IMR-90 (cell line): ENCODE measurements at regions not wholly inside any gene's neighbourhood (a gene's known extent, or its start where the extent isn't known, plus 50 kb on each side); places are given as distances from the start of the nearest gene placed in this dataset.

Experiments
- ATAC-seq: fragments of 200-7000 bp; cut with Tn5 transposase; 2 replicates; pipeline ENCODE4 v1.9.1; 2020; ENCODE audit warnings: low read depth, mild to moderate bottlenecking, moderate library complexity
- BruUV-seq: library from RNA; stranded (reverse); fragments of 400-500 nt; replicated peaks from 2 replicates; lab custom pipeline; 2021; lab: Mats Ljungman, UMichigan
- CTCF ChIA-PET: fragments of 300-600 bp; formaldehyde crosslinking; extraction: SDS; loops from one replicate; lab custom pipeline; 2021; ENCODE audit warnings: antibody characterized with exemption; lab: Yijun Ruan, JAX
- POLR2A ChIA-PET: fragments of 300-600 bp; sonication (Branson Sonifier 250); formaldehyde crosslinking; loops from one replicate; lab custom pipeline; 2022; ENCODE audit warnings: antibody characterized with exemption; ENCODE audit not compliant: unreplicated experiment; lab: Charles Lee
- DNase-seq: peaks from one replicate; pipeline ENCODE4 v3.0.0; 2013
- H2AFZ ChIP-seq: replicated peaks from 2 replicates; pipeline ENCODE3; 2013; ENCODE audit warnings: low read length, mild to moderate bottlenecking; ENCODE audit not compliant: poor library complexity
- H2AK5ac ChIP-seq: 2 replicates; pipeline ENCODE4 v1.6.1; 2013; ENCODE audit warnings: low read depth, low read length, inconsistent platforms
- H2AK9ac ChIP-seq: replicated peaks from 2 replicates; pipeline ENCODE3; 2013; ENCODE audit warnings: mild to moderate bottlenecking, low read depth, low read length, moderate library complexity; ENCODE audit not compliant: poor library complexity
- H2BK120ac ChIP-seq: 2 replicates; pipeline ENCODE4 v1.6.1; 2013; ENCODE audit warnings: low read depth, low read length, inconsistent platforms
- H2BK15ac ChIP-seq: 3 replicates; pipeline ENCODE4 v1.6.1; 2013; ENCODE audit warnings: low read depth, low read length, inconsistent platforms
- H2BK20ac ChIP-seq: 2 replicates; pipeline ENCODE4 v1.6.1; 2013; ENCODE audit warnings: low read depth, mild to moderate bottlenecking, inconsistent platforms, low read length, moderate library complexity
- H2BK5ac ChIP-seq: 2 replicates; pipeline ENCODE4 v1.6.1; 2013; ENCODE audit warnings: mild to moderate bottlenecking, low read depth, low read length, inconsistent platforms; ENCODE audit not compliant: poor library complexity, severe bottlenecking
- H3K14ac ChIP-seq: replicated peaks from 2 replicates; pipeline ENCODE4 v1.6.1; 2013; ENCODE audit warnings: low read depth, low read length, inconsistent platforms
- H3K18ac ChIP-seq: 2 replicates; pipeline ENCODE4 v1.6.1; 2013; ENCODE audit warnings: low read depth, low read length, control low read depth
- H3K23ac ChIP-seq: 2 replicates; pipeline ENCODE4 v1.6.1; 2013; ENCODE audit warnings: low read depth, low read length, inconsistent platforms
- H3K27ac ChIP-seq: 2 replicates; pipeline ENCODE4 v1.5.1; 2013; ENCODE audit warnings: mild to moderate bottlenecking, control low read depth, low read length; ENCODE audit not compliant: insufficient read depth
- H3K27me3 ChIP-seq: 2 replicates; pipeline ENCODE4 v1.6.1; 2013; ENCODE audit warnings: low read length; ENCODE audit not compliant: control insufficient read depth, insufficient read depth
- H3K36me3 ChIP-seq: 2 replicates; pipeline ENCODE4 v1.6.1; 2013; ENCODE audit warnings: low read length, mixed read lengths; ENCODE audit not compliant: control insufficient read depth, insufficient read depth
- H3K4ac ChIP-seq: 2 replicates; pipeline ENCODE4 v1.6.1; 2013; ENCODE audit warnings: low read depth, low read length, inconsistent platforms
- H3K4me1 ChIP-seq: 2 replicates; pipeline ENCODE4 v1.6.1; 2013; ENCODE audit warnings: low read length, mixed read lengths; ENCODE audit not compliant: control insufficient read depth, insufficient read depth
- H3K4me2 ChIP-seq: 2 replicates; pipeline ENCODE4 v1.6.1; 2013; ENCODE audit warnings: low read depth, mild to moderate bottlenecking, control low read depth, low read length, moderate library complexity
- H3K4me3 ChIP-seq: 2 replicates; pipeline ENCODE4 v1.5.1; 2013; ENCODE audit warnings: low read depth, mild to moderate bottlenecking, control low read depth, low read length, moderate library complexity; ENCODE audit not compliant: insufficient read depth
- H3K56ac ChIP-seq: 2 replicates; pipeline ENCODE4 v1.6.1; 2013; ENCODE audit warnings: low read length, inconsistent platforms; ENCODE audit not compliant: insufficient read depth; ENCODE audit errors: extremely low read depth
- H3K79me1 ChIP-seq, 2 experiments: 2 replicates each; pipeline ENCODE4 v1.6.1; 2013; ENCODE audit warnings: low read length in 2 of 2, inconsistent platforms in 1 of 2, low read depth in 1 of 2
- H3K9ac ChIP-seq: 2 replicates; pipeline ENCODE4 v1.6.1; 2013; ENCODE audit warnings: low read depth, low read length, control low read depth
- H3K9me1 ChIP-seq: 2 replicates; pipeline ENCODE4 v1.6.1; 2013; ENCODE audit warnings: low read length, inconsistent platforms; ENCODE audit not compliant: insufficient read depth
- H3K9me3 ChIP-seq: 2 replicates; pipeline ENCODE4 v1.6.1; 2013; ENCODE audit warnings: low read length; ENCODE audit not compliant: control insufficient read depth, insufficient read depth
- H4K20me1 ChIP-seq: 2 replicates; pipeline ENCODE4 v1.6.1; 2013; ENCODE audit warnings: low read length, inconsistent platforms; ENCODE audit not compliant: insufficient read depth
- H4K5ac ChIP-seq: 2 replicates; pipeline ENCODE4 v1.6.1; 2013; ENCODE audit warnings: mild to moderate bottlenecking, low read depth, low read length, control low read depth
- H4K8ac ChIP-seq, 2 experiments: 2 replicates each; pipeline ENCODE4 v1.6.1; 2013; ENCODE audit warnings: low read depth in 2 of 2, low read length in 2 of 2, control low read depth in 1 of 2, inconsistent platforms in 1 of 2
- H4K91ac ChIP-seq: 2 replicates; pipeline ENCODE4 v1.6.1; 2013; ENCODE audit warnings: low read depth, low read length, inconsistent platforms; ENCODE audit not compliant: insufficient read depth
- BHLHE40 ChIP-seq: fragments of 150-350 bp; IDR thresholded peaks from 2 replicates; pipeline ENCODE4 v1.6.1; 2016; ENCODE audit warnings: mild to moderate bottlenecking, low read depth, low read length
- CHD1 ChIP-seq: IDR thresholded peaks from 2 replicates; pipeline ENCODE4 v1.6.1; 2012; ENCODE audit warnings: low read depth, low read length, improper control_type of control experiment
- ELK1 ChIP-seq: fragments of 150-350 bp; IDR thresholded peaks from 2 replicates; pipeline ENCODE4 v1.6.1; 2016; ENCODE audit warnings: low read depth, mild to moderate bottlenecking, low read length, moderate library complexity, borderline replicate concordance
- MXI1 ChIP-seq: IDR thresholded peaks from 2 replicates; pipeline ENCODE4 v1.6.1; 2012; ENCODE audit warnings: low read depth, mild to moderate bottlenecking, low read length, moderate library complexity, borderline replicate concordance
- NFE2L2 ChIP-seq: fragments of 150-350 bp; IDR thresholded peaks from 2 replicates; pipeline ENCODE4 v1.6.1; 2016; ENCODE audit warnings: low read depth, mild to moderate bottlenecking, low read length
- POLR2A ChIP-seq: IDR thresholded peaks from 2 replicates; pipeline ENCODE4 v1.6.1; 2012; ENCODE audit warnings: mild to moderate bottlenecking, low read depth, low read length
- RAD21 ChIP-seq: IDR thresholded peaks from 2 replicates; pipeline ENCODE4 v1.6.1; 2012; ENCODE audit warnings: low read length, improper control_type of control experiment
- RCOR1 ChIP-seq: IDR thresholded peaks from 2 replicates; pipeline ENCODE4 v1.6.1; 2012; ENCODE audit warnings: mild to moderate bottlenecking, low read length, improper control_type of control experiment; ENCODE audit not compliant: insufficient replicate concordance
- RFX5 ChIP-seq: IDR thresholded peaks from 2 replicates; pipeline ENCODE4 v1.8.0; 2012; ENCODE audit warnings: low read depth, mild to moderate bottlenecking, low read length, moderate library complexity
- SMC3 ChIP-seq: fragments of 150-350 bp; IDR thresholded peaks from 2 replicates; pipeline ENCODE4 v1.6.1; 2016; ENCODE audit warnings: low read depth, mild to moderate bottlenecking, antibody characterized with exemption, low read length, moderate library complexity
- USF2 ChIP-seq: fragments of 150-350 bp; IDR thresholded peaks from 2 replicates; pipeline ENCODE4 v1.6.1; 2017; ENCODE audit warnings: mild to moderate bottlenecking, antibody characterized with exemption, low read length, low read depth
- WGBS, 2 experiments: methylation state at CpG; one replicate each; pipeline versions ENCODE4 v1.1.5 to v1.1.7; 2013; ENCODE audit warnings: missing lambda C conversion rate in 2 of 2; ENCODE audit not compliant: insufficient read length in 1 of 2; ENCODE audit errors: extremely low coverage in 2 of 2; 5-methylcytosine and 5-hydroxymethylcytosine counted together
- dilution Hi-C: fragments of 300-500 bp; cut with HindIII; formaldehyde crosslinking; loops from one replicate; pipeline ENCODE4 v1.14.3; 2018; ENCODE audit warnings: low sequenced_read_pairs; ENCODE audit not compliant: unreplicated experiment
- in situ Hi-C: fragments of 300-500 bp; cut with MboI; formaldehyde crosslinking; loops from 3 replicates; pipeline ENCODE4 v1.14.3; 2019; ENCODE audit warnings: low sequenced_read_pairs, inconsistent platforms, mixed read lengths
- intact Hi-C: fragments of 100-400 bp; cut with micrococcal nuclease; formaldehyde crosslinking; loops from 2 replicates; pipeline ENCODE4 v1.10.0; 2022

- Histone ChIP-seq H2BK5ac (no peak overlapping the region), H3K4me3 (no peak overlapping the region), H3K9ac (no peak overlapping the region), H2BK120ac (no peak overlapping the region), H4K8ac (no peak overlapping the region), H3K36me3 (no peaks in the 10 kb centered on the region), H2AK5ac (no peak overlapping the region), H4K91ac (no peak overlapping the region), H4K20me1 (no peaks in the 10 kb centered on the region), H3K18ac (no peak overlapping the region), H4K5ac (no peak overlapping the region), H3K56ac (no peak overlapping the region), H3K27ac (no peak overlapping the region), H2AFZ (no peak overlapping the region), H3K4ac (no peak overlapping the region), H2BK20ac (no peak overlapping the region), H3K79me1 (no peaks in the 10 kb centered on the region), H3K4me2 (no peak overlapping the region), H2BK15ac (no peak overlapping the region), H3K23ac (no peak overlapping the region), H3K4me1 (no peaks in the 10 kb centered on the region), H3K14ac (no peak overlapping the region), H3K9me3 (peaks cover 3% of the 10 kb centered on the region; the same call in 1 of the 2 replicates), H2AK9ac (no peak overlapping the region), H3K27me3 (no peaks in the 10 kb centered on the region), H3K9me1 (no peaks in the 10 kb centered on the region)
- 57% methylated on average over 1 of the region's 6 CpGs; no CpG with 5 or more reads in 1 of the 2 experiments for WGBS, 2 experiments
- in situ Hi-C loops = no loop called here
- TF ChIP-seq ELK1 = no peak
- no peak for TF ChIP-seq BHLHE40
- no peak for TF ChIP-seq RFX5
- TF ChIP-seq NFE2L2 = no peak
- TF ChIP-seq MXI1 = no peak
- TF ChIP-seq RCOR1 = no peak
- no peak for TF ChIP-seq RAD21
- TF ChIP-seq POLR2A = no peak
- no peak for TF ChIP-seq CHD1
- no peak for TF ChIP-seq SMC3
- TF ChIP-seq USF2 = no peak
- ChIA-PET POLR2A (no interaction called here), CTCF (no interaction called here)
- no peak for ATAC-seq
- BruUV-seq = no TSS peak
- dilution Hi-C loops = no loop called here
- DNase-seq = no peak
- intact Hi-C loops = no loop called here
These were observed 772.3 kb upstream of the GHITM start for GRCh38 chr10:83367036-83367435.
